Esophagus muscularis mucosa (tissue), 4 donors: ENCODE measurements at regions not wholly inside any gene's neighbourhood (a gene's known extent, or its start where the extent isn't known, plus 50 kb on each side); places are given as distances from the start of the nearest gene placed in this dataset.
A peak's percentile ranks its signal among the peaks of the same experiment; 100 is the strongest.

Experiments used
- DNase-seq: peaks from one replicate; pipeline ENCODE4 v3.0.0-alpha.2; 2017; ENCODE audit errors: extremely low spot score
- H3K27ac ChIP-seq, 4 donors: fragments of 200-600 bp; sonication (generic); replicated peaks in 1 of 4; 1 replicate in 3 of 4; 2 replicates in 1 of 4; pipeline ENCODE4 v1.5.1; 2016 to 2019; ENCODE audit warnings: mild to moderate bottlenecking in 1 of 4
- H3K27me3 ChIP-seq, 4 donors: fragments of 200-600 bp; sonication (generic); one replicate each; pipeline versions ENCODE4 v1.5.1 to v1.6.0; 2016 to 2019
- H3K36me3 ChIP-seq, 4 donors: fragments of 200-600 bp; sonication (generic); one replicate each; pipeline ENCODE4 v1.5.1; 2016 to 2019
- H3K4me1 ChIP-seq, 4 donors: fragments of 200-600 bp; sonication (generic); one replicate each; pipeline ENCODE4 v1.5.1; 2016 to 2019
- H3K4me3 ChIP-seq, 4 donors: fragments of 200-600 bp; sonication (generic); 1 replicate in 2 of 4; 2 replicates in 2 of 4; pipeline ENCODE4 v1.5.1; 2016 to 2019; ENCODE audit warnings: mild to moderate bottlenecking in 4 of 4, moderate library complexity in 1 of 4
- H3K9me3 ChIP-seq, 4 donors: fragments of 200-600 bp; sonication (generic); 1 replicate in 3 of 4; 2 replicates in 1 of 4; pipeline ENCODE4 v1.5.1; 2016 to 2019
- EP300 ChIP-seq: sonication (generic); formaldehyde crosslinking; IDR thresholded peaks from one replicate; pipeline ENCODE4 v1.6.1; 2017; ENCODE audit warnings: antibody characterized with exemption
- POLR2A ChIP-seq: fragments of 450-650 bp; IDR thresholded peaks from one replicate; pipeline ENCODE4 v1.6.1; 2017; ENCODE audit warnings: antibody characterized with exemption, moderate library complexity, mild to moderate bottlenecking, low read depth
- POLR2AphosphoS5 ChIP-seq, 2 donors: sonication (generic); formaldehyde crosslinking; IDR thresholded peaks; one replicate each; pipeline ENCODE4 v1.6.1; 2017; ENCODE audit warnings: antibody characterized with exemption in 2 of 2
- WGBS: methylation state at CpG from one replicate; pipeline ENCODE4 v1.1.5; 2018; 5-methylcytosine and 5-hydroxymethylcytosine counted together
- intact Hi-C: fragments of 100-400 bp; cut with DNase I; formaldehyde crosslinking; loops from one replicate; pipeline ENCODE4 v1.15.1; 2023
- TF ChIP-seq, protein P1 (sequence below), 3 experiments: fragments of 200-600 bp in 2 of 3; fragments of 450-650 bp in 1 of 3; sonication (generic) in 2 of 3; IDR thresholded peaks; one replicate each; pipeline ENCODE4 v1.5.1; 2017 to 2019; ENCODE audit warnings: antibody characterized with exemption in 3 of 3, mild to moderate bottlenecking in 2 of 3, moderate library complexity in 1 of 3

DNA sequence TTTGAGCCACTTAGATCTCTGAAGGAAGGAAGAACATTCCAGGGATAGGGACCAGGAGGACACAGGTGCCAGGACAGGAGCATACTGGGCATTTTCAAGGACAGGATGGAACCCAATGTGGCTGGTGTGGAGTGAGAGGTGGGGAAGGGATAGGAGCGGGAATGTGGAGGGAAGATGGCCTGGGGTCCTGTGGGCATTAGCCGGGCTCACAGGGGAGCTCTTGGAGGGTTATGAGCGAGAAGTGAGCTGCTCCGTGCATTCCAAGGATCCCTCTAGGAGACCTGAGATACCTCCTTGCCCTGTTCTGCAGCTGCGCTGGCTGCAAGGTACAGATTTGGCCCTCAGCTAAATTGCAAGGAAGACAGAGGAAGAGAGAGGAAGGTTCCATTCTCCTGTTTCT is 87.5 kb downstream of the IER5 start:
- Histone ChIP-seq H3K36me3 (no peaks in the 10 kb centered on the region), H3K9me3 (peaks cover 0 to 9% (median 0%) of the 10 kb centered on the region in 4 donors), H3K27me3 (no peaks in the 10 kb centered on the region), H3K27ac (no peak overlapping the region), H3K4me3 (no peak overlapping the region), H3K4me1 (peaks cover 23 to 28% (median 24%) of the 10 kb centered on the region in 4 donors)
- intact Hi-C loops, result no loop called here
- 98% methylated on average over 5 of the region's 5 CpGs for WGBS
- no peak for TF ChIP-seq EP300
- TF ChIP-seq POLR2A, result no peak
- no peak for TF ChIP-seq POLR2AphosphoS5 (IDR thresholded peaks at IDR 0.05)
- TF ChIP-seq, protein P1, sequence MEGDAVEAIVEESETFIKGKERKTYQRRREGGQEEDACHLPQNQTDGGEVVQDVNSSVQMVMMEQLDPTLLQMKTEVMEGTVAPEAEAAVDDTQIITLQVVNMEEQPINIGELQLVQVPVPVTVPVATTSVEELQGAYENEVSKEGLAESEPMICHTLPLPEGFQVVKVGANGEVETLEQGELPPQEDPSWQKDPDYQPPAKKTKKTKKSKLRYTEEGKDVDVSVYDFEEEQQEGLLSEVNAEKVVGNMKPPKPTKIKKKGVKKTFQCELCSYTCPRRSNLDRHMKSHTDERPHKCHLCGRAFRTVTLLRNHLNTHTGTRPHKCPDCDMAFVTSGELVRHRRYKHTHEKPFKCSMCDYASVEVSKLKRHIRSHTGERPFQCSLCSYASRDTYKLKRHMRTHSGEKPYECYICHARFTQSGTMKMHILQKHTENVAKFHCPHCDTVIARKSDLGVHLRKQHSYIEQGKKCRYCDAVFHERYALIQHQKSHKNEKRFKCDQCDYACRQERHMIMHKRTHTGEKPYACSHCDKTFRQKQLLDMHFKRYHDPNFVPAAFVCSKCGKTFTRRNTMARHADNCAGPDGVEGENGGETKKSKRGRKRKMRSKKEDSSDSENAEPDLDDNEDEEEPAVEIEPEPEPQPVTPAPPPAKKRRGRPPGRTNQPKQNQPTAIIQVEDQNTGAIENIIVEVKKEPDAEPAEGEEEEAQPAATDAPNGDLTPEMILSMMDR (IDR thresholded peaks at IDR 0.05), result no peak
- DNase-seq, result no peak

DNA sequence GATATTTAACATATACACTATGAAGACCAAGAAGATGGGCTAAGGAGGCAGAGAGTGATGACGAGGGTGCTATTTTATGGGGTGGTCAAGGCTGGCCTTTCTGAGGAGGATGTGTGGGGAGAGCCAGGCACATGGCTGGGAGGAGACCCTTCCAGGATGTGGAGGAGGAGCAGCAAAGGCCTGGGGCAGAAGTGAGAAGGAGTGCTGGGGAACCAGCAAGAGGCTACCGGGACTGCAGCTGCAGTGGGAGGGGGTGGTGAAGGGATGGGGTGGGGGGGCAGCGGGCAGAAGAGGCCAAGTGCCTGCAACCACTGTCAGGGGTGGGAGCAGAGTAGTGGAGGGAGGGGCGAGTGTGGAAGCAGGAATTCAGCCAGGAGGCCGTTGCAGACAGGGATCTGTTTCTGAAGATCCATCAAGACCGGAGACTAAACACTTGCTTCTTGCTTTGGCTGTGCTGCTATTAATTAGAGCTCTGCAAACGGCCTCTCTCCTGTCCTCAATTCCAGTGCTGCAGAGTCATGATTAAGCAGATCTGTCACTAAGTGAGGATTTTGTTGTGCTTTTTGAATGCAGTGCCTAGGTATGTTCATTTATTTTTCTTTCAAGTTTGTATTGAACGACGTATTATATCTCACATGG is 89.9 kb downstream of the IER5 start:
- no peak for DNase-seq
- H3K27me3 ChIP-seq, result no peaks in the 10 kb centered on the region
- no peak for TF ChIP-seq POLR2A
- no peak for TF ChIP-seq POLR2AphosphoS5 (IDR thresholded peaks at IDR 0.05)
- no peak for TF ChIP-seq EP300
- TF ChIP-seq, protein P1 (IDR thresholded peaks at IDR 0.05), result no peak
- no peak overlapping the region for H3K27ac ChIP-seq
- peaks cover 23 to 28% (median 24%) of the 10 kb centered on the region in 4 donors for H3K4me1 ChIP-seq
- no peaks in the 10 kb centered on the region for H3K9me3 ChIP-seq
- H3K4me3 ChIP-seq, result no peak overlapping the region
- WGBS, result 33% methylated on average over 9 of the region's 9 CpGs
- intact Hi-C loops, result no loop called here
- no peaks in the 10 kb centered on the region for H3K36me3 ChIP-seq

GRCh38 chr1:181179279-181179986 is 90.9 kb downstream of the IER5 start:
- whole genome bisulfite sequencing, result 56% methylated on average over 10 of the region's 10 CpGs
- Histone ChIP-seq H3K4me1 (peaks cover 23 to 28% (median 24%) of the 10 kb centered on the region in 4 donors), H3K4me3 (no peak overlapping the region), H3K9me3 (no peaks in the 10 kb centered on the region), H3K36me3 (no peaks in the 10 kb centered on the region), H3K27me3 (no peaks in the 10 kb centered on the region), H3K27ac (no peak overlapping the region)
- no peak for TF ChIP-seq POLR2A
- no peak for TF ChIP-seq EP300
- TF ChIP-seq, protein P1 (IDR thresholded peaks at IDR 0.05), result no peak
- TF ChIP-seq POLR2AphosphoS5 (IDR thresholded peaks at IDR 0.05), result no peak
- no peak for DNase-seq
- intact Hi-C loops, result no loop called here

GRCh38 chr1:181179987-181180365 is 91.5 kb downstream of the IER5 start:
- Histone ChIP-seq H3K27me3 (no peaks in the 10 kb centered on the region), H3K27ac (no peak overlapping the region), H3K36me3 (no peaks in the 10 kb centered on the region), H3K4me3 (no peak overlapping the region), H3K9me3 (no peaks in the 10 kb centered on the region), H3K4me1 (peaks cover 23 to 28% (median 24%) of the 10 kb centered on the region in 4 donors)
- DNase-seq, result no peak
- WGBS, result 16% methylated on average over 6 of the region's 6 CpGs
- TF ChIP-seq POLR2A, result no peak
- peak in 1 of 2 donors; percentile 43 for TF ChIP-seq POLR2AphosphoS5 (IDR thresholded peaks at IDR 0.05)
- intact Hi-C loops, result no loop called here

DNA sequence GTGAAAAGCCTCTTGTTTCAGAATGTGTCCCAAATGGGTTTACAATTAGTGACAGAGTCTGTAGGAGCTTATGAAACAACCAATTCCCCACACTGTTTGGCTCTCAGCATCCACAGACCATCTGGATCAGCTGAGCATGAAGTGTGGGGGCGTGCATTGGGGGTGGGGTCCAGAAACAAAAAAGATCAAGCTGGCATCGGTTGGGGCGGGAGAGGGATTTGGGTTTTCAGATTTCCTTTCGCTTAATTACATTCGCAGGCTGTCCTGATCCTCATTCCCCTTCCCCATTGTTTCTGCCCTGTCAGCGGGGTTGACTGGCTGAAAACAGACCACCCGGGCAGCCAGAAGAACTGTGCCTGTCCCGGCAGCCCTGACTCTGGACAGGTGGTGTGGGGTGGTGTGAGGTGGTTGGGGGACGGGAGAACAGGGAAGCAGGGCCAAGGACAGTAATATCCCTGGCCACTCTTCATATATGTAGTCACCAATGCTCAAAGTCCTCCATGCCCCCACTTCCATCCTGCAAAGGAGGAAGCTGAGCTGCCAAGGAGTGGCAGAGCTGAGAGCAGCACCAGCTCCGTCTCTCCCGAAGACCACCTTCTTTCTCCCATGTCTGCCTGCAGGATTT is 92.0 kb downstream of the IER5 start:
- no peaks in the 10 kb centered on the region for H3K36me3 ChIP-seq
- no peaks in the 10 kb centered on the region for H3K27me3 ChIP-seq
- no peak for DNase-seq
- no peak for TF ChIP-seq EP300
- H3K9me3 ChIP-seq, result no peaks in the 10 kb centered on the region
- WGBS, result 78% methylated on average over 11 of the region's 11 CpGs
- peaks cover 23 to 28% (median 24%) of the 10 kb centered on the region in 4 donors for H3K4me1 ChIP-seq
- no peak overlapping the region for H3K4me3 ChIP-seq
- H3K27ac ChIP-seq, result no peak overlapping the region
- intact Hi-C loops, result no loop called here
